Non-pigmented ciliary epithelial cell (primary cell): ENCODE measurements at regions not wholly inside any gene's neighbourhood (a gene's known extent, or its start where the extent isn't known, plus 50 kb on each side); places are given as distances from the start of the nearest gene placed in this dataset.

ENCODE experiments used
- DNase-seq: peaks from one replicate; pipeline ENCODE4 v3.0.0-alpha.2; 2010; ENCODE audit warnings: low read depth

DNA sequence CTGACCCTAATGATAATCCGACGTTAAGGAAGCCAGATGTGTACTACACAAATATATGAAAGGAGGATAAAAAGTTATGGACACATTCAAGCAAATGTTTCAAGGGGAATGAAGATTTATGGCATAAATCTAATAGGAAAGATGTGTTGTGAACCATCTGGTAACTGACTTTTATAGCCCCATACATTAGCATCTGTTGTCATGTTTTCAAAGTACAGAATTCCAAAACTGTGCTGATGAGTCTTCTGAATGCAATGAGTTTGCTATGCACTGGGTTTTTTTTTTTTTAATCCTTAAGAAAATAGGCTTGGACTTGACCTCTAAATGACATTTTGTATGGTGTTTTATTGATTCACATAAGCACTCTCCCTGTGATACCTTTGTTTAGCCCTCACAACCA lies 158.5 kb upstream of the ESRRG start:
- DNase-seq: no peak

DNA sequence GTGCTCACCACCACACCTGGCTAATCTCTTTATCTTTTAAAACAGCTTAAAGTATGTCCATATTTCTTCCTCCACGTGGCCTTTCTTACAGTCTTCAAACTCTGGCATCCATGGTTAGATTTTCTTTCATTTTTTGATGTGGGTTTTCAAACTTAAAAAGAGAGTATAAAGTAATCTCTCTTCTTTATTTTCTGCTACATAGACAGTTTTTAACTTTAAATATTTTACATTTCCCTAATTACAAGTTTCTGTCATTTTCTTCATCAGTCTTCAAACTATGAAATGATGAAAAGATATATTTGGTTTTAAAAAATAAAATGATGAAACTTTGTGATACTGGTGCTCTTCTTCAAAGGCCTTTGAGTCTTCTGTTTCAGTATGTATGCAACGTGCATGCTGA lies 143.5 kb upstream of the ESRRG start:
- no peak for DNase-seq

DNA sequence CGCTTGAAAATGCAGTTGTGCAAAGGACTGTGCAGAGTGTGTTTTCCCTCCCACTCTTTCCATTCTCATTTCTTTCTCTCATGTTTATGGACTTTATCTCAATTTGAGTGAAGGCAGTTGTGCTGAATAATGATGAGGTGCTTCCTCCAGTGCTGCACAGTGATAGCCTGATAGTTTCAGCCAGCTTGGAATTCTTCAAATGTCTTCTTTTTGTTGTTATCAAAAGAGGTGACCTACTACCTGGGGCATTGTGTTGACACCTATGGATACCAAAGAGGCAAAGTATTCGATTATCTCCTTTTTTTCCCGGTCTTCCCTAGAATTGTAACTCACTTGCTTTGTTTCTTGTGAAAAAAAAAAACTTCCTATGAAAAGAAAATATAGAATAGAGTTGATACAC lies 132.6 kb upstream of the ESRRG start:
- no peak for DNase-seq

DNA sequence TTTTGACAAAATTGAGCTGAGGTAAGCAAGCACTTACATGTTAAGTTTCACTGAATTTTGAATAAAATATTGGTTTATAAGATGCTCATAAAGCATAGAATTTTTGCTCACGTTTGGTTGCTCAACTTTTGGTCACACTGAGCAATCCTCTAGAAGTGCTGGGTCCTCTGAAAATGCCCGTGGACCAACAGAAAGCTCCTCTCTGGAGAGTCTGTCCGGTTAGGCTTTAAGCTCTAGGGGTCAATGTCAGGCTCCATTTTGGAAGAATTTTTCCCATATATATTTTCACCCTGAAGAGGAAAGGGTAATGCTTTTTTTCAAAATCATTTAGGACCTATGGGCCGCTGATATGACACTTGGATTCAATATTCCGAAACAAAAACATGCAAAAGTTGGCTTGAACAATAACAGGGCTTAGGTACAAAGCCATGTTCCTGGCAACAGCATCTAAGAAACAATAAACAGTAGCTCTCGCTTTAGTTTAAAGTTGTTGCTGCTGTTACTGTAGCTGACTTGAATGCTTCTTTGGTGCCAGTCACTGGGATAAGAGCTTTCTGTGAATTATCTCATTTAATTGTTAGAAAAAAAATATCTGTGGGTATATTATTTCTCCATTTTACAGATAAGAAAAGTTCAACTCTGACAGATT lies 131.7 kb upstream of the ESRRG start:
- no peak for DNase-seq

DNA sequence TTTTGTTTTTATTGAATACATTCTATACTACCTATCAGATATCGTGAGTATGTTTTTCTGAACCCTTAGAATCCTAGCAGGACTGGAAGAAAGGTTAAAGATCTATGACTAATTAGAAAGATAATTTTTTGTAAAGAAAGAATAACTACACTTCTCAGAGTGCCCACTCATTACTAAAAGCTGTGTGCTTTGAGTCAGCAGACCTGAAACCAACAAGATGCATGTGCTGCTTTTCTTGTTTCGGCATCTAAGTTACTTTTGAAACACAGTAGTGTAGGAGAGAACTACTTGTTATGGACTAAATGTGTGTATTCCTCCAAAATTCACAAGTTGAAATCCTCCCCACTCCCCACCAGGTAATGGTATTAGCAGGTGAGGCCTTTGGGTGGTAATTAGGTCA lies 127.8 kb upstream of the ESRRG start:
- no peak for DNase-seq

DNA sequence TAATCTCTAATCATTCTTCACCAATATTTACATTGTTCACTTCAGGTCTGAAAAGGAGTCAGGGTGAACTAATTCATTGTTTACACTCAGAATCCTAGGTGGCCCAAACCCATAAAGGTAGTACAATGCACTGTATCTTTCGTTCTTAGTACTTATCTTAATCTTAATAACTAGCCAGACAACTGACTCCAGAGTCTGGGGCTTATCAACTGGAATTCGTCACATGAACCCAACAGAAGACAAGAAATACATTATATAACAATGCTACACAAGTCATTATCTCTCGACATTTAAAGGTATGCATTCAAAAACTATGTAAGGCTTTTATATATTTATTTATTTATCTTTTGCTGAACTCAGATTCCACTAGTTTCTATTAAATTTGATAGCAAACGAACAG lies 125.9 kb upstream of the ESRRG start:
- DNase-seq: no peak

DNA sequence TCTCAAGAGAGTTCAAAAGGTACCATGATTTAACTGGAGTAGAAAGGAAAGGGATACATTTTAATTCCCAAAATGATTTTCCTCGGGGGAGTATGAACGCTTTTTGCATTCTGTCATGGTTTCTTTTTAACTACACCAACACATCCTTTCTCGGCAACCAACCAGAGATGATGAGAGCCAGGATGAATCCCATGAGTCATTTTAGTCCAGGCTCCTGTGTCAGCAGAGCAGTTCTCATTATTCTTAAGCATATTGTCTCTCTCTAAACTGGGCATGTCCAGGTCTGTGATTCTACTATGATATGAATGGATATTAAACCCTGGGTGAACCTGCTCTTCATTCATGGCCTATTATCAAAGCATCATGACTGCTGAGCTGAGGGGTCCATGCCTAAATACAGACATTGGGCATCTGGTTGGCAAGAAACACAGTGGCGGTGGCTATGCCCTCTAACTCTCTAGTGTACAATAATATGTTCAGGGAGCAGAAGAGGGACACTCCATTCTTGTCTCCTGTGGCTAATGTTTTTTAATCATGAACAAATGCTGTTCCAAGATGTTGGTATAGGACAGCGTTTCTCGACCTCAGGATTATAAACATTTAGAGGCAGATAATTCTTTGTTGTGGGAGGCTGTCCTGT lies 124.3 kb upstream of the ESRRG start:
- DNase-seq: peak; percentile 22

DNA sequence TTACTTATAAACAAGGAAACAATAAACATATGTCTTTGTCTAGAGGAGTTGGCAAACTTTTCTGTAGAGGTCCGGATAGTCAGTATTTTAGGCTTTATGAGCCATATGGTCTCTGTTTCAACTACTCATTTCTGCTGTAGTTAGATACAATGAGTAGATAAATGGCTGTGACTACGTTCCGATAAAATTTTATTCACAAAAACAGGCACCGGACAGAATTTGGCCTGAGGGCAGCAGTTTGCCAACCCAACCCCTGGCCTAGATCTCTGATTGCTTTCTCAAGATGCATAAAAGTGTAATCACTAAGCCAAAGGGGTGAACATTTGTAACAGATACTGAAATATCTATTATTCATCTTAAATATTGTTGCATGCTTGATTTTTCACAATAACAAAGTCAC lies 123.1 kb upstream of the ESRRG start:
- no peak for DNase-seq

DNA sequence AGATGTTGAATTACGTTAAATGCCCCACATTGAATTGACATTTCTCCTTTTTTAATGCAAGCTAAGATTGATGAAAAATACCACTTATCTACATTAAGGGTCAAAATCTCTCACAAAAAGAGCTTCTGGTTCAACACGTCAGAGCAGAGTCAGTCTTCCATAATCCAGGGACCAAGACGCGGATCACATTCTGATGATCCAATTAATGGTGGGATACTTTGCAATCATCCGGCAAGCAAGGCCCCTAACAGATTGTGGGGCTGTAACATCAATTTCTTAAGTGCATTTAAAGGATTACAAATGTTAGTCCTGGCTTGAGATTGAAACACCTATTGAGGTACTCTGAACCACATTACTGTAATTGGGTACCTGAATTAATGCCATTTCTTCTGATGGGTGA lies 120.2 kb upstream of the ESRRG start:
- DNase-seq: no peak

DNA sequence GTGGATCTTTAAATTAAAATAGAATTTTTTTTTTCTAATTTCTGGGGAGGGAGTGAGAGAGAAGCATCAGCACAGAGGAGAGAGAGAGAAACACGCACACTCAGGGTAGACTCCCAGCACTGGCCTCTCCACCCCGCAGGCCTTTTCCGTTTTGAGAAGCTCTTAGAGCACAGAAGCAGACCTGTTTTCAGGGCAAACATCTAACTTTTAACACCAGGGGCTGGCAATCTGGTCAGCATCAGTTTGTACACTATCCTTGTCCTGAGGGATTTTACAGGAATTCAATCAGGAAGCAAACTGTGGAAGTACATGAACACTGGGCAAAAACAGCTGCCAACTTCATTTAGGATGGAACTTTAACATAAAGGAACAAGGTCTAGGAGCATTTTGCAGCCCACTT lies 117.9 kb upstream of the ESRRG start:
- no peak for DNase-seq

DNA sequence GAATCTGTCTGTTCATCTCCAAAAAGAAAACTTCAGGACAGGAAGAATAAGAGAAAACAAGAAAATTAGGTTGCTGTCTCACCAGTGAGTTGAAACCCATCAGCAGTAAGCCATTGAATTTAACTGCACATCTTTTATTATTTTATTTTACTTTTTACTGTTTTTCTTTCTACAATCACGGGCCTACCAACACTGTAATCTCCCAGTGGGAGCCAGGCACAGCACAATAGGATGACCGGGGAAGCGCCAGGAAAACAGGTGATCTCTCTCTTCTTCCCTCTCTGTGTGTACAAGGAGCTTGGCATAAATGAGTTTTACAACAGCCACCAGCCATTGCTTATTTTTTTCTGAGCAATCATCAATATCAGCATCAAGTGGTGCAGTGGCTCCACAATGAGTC lies 113.1 kb upstream of the ESRRG start:
- no peak for DNase-seq

DNA sequence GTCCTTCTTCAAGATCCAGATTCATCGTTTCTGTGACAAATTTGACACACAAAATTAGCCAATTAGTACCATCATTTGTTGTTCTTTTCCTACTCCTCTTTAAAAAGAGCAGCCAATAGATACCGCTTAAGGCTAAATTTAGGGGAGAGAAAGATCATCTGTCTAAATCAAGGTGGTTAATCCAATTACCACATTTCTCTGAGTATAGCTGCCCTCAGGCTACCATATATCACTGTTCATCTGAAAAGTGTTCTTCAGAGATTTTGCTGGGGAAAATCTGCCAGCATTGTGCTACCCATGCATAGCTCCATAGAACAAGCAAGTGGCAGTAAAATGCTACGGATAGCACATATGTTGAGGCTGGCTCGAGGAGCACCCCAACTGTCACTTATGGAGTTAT lies 110.3 kb upstream of the ESRRG start:
- no peak for DNase-seq

DNA sequence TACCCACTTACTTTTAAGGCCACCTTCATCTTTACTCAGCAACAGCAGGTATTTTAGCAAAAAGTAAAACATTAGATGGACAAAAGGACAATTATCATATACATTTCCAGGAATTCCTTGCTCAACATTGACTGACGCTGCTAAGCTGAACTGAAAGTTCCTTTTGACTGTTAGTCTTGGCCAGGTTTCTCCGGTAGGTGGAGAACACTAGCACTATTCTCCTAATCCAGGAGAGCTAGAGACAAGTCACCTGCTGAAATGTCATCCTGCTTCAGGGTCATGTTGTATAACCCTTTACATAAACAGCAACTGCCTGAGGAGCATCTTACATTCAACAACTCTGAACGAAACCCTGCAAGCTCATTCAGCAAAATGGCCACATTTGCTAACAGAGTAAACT lies 109.0 kb upstream of the ESRRG start:
- no peak for DNase-seq

DNA sequence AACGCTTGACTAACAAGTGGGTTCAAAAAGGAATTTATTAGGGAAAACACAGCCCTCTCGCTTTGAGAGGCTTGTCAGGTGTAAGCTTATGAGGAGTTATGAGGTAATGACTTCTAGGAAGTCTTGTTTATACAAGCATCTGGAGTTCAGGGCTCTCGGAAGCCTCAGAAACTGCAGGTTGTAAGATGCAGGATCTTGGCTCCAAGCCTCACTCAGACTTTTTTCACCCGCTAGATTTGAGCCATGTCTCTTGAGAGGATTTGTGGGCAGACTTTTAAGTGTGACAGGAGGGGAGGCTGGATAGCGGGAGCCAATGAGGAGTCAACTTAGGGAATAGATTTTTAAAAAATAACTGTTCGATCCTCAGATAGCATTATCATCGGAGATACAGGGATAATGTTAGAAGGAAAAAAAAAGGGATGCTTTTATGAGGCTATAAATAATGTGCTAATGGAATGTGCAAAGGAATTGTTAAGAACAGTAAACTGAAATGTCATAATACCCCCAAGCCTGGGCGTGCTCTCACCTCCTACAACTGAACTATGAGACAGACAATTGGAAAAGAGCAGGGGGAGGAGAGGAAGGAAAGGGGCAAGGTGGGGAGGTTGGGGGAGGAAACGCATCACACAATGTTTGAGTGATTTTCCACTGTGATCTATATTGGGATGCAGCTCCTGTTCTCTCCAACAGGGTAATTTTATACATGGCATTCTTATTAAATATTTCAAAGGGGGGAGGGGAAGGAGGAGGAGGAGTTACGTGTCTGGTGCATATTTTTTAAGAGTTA lies 107.4 kb upstream of the ESRRG start:
- DNase-seq: no peak

DNA sequence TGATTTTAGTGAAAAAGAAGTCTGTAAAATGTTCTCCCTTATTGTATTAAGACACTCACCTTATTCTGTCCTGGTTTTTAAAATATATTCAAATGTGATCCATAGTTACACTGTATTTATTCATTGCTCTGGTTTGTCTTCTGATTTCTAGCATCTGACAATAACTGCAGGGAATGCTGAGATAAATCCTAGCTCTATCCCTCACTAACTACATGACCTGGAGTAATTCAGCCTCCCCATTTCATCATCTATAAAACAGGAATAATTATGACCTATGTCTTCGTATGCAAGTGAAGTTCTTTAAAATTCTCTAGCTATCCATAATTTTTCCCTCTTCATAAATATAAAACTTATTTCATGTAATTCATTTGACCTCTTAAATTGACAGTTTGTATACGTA lies 104.0 kb upstream of the ESRRG start:
- no peak for DNase-seq

DNA sequence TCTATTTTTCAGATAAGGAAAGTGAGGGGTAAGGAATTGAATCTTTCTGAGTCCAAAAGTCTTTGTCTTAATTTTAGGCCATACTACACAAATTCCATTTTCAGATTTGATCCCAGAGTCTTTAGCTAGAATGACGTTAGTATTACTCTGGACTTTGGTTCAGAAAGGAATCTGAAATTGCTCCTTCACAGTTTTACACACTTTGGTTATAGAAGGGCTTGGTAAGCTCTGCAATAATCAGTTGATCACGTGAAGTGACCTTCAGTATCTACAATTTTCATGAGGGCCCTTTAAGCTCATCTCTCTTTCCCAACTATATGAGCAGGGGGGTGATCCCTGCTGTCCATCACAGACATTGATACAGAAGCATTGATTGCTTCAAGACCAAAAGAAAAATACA lies 103.4 kb upstream of the ESRRG start:
- DNase-seq: no peak

DNA sequence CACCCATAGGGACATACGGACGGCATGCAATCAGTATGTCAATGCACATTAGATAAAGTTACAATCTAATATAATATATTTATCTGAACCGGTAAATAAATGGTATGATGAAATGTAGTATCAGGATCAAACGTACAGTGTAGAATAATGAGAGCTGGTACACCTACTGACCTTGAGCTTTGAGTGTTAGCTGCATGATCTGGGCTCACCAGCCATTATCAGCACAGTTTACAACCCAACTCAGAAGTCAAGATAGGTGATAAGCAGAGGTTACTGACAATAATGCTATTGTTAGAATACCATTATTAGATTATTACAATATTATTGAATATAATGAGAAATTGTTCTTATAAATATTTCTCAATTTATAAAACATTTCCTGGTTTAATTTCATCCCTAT lies 103.0 kb upstream of the ESRRG start:
- no peak for DNase-seq

DNA sequence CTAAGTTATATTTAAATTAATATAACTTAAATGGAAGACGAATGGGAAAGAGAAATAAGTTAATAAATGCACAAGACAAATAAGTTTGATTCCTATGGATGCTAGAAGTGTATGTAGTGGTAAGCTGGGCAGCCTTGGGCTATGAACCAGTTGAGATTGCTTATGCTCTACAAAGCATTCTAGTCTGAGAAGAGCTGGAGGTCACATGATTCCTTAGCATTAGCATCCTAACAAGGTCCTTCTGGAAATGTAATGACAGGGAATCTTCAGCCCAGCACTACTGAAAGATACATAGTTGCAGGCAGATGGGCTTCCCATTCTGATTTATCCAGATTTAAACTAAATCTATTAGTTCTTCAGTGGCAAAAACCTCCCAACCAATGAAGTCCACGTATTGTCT lies 102.3 kb upstream of the ESRRG start:
- DNase-seq: no peak

DNA sequence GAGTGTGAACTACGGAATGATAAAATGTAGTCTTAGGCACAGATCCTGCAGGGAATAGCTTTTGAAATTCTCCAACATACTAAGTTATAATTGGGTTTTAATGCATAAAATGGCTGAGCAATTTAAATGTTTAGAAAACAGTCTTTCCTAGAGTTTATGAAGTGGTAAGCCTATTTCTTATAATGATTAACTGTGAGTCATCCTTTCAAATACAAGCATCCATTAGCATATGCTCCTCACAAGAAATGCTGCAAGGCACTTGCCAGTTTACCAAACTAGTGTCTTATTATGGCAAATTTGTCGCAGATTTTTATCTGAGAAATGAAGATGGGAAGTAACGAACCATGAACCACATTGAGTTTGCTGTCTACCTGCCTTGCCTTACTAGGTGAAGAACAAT lies 101.3 kb upstream of the ESRRG start:
- no peak for DNase-seq

DNA sequence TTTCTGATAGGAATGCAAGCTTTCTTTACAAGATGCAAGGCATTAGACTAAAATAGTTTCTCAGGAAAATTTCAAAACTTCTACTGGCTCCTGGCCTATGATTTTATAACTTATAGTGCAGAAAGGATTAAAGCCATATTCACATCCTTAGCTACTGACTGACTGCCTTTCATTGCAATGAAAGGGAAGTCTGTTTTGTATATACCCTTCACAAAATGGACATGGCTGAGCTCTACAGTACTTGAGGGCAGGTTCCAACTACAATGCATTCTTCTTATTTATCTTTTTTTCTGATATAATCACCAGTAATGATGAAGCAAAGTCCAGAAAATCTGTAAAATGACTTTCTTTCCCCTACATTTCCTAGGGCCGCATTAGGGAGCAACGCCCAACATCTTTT lies 100.5 kb upstream of the ESRRG start:
- DNase-seq: no peak

DNA sequence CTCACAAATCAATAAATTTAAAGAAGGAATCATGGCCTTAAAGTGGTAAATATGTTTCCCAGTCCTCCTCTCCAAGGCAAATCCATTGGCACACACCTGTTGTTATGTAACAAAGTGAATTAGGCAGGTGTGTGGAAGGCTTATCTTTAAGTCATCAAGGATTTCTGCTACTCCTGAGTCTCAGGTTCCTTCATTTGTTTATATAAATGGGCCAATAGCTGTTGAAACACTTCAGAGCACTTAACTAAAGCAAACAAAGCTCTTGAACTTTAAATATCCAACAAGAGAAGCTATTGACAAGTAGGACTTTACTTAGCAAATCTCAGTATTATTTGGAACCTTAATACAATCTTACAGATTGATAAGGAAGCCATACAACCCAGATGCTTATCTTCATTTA lies 99.3 kb upstream of the ESRRG start:
- no peak for DNase-seq

DNA sequence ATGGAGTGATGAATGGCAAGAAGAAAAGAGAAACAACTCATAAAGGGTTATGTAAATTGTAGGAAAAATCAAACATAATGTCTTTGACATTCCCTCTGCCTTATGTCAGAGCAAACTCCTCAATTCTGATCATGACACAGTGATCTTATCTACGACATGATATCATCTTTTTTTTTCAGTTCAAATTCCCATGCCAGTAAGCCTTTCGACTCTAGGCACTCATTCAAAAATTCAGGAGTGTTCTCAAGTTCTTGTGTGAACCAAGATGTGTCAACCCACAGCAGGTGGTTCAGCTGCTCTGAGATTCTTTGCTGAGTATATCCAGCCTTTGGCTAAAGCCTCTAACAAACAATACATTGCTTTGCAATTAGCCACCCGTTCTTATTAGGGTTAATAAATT lies 97.1 kb upstream of the ESRRG start:
- peak; percentile 50 for DNase-seq

DNA sequence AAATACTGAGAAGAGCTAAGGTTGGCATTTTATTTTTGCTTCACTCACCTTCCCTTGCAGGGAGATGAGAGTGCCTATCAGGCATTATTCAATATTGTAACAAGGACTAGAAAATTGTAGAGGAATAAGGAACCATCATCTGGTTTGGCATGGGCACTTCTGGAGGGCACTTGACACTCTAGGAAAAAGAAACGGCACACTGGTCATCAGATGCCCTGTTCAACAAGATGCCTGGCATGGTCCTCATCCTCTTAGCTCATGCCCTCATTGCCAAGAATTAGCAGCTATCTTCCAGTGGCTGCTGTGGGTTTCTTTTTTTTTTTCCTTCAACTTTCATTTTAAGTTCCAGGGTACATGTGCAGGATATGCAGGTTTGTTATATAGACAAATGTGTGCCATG lies 95.1 kb upstream of the ESRRG start:
- DNase-seq: no peak
